ENCODE measurements at regions not wholly inside any gene's neighbourhood (a gene's known extent, or its start where the extent isn't known, plus 50 kb on each side); places are given as distances from the start of the nearest gene placed in this dataset.

DNA sequence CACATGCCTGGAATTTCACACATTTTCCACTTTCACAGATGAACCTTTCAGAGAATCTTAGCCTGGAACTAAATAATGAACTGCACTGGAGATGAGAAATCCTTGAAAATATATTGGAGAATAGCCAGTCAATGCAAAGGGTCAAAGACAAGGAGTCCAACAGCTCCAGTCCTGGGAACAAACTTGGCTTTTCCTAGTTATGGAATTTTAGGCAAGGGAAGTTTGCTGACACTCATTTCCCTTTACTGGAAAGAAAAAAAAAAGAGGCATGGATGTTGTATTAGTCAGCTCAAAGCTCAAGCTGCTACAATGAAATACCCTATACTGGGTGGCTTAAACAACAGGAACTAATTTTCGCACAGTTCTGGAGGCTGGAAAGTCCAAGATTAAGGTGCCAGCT, 690.8 kb upstream of the ARPP21 start:
- no peaks in the 10 kb centered on the region for H3K27me3 Mint-ChIP-seq (ENCODE audit: low read depth)
- peaks cover 17% of the 10 kb centered on the region for H3K9me3 Mint-ChIP-seq (ENCODE audit: low read depth)
- H3K36me3 Mint-ChIP-seq (ENCODE audit: low read depth): peaks cover 5% of the 10 kb centered on the region
- no peak for DNase-seq (ENCODE audit: low spot score)
- TF ChIP-seq CTCF (IDR thresholded peaks at IDR 0.05): no peak
- H3K4me1 Mint-ChIP-seq (ENCODE audit: low read depth): peaks cover 17% of the 10 kb centered on the region
- peak overlapping the region; percentile 41 for H3K27ac Mint-ChIP-seq (ENCODE audit: unreplicated experiment)
- H3K4me3 Mint-ChIP-seq (ENCODE audit: unreplicated experiment): no peak overlapping the region

GRCh38 chr3:34955680-34956079, 683.6 kb upstream of the ARPP21 start:
- no peak for DNase-seq (ENCODE audit: low spot score)
- no peak overlapping the region for H3K4me3 Mint-ChIP-seq (ENCODE audit: unreplicated experiment)
- peaks cover 11% of the 10 kb centered on the region for H3K9me3 Mint-ChIP-seq (ENCODE audit: low read depth)
- peaks cover 5% of the 10 kb centered on the region for H3K4me1 Mint-ChIP-seq (ENCODE audit: low read depth)
- peaks cover 2% of the 10 kb centered on the region for H3K27me3 Mint-ChIP-seq (ENCODE audit: low read depth)
- TF ChIP-seq CTCF (IDR thresholded peaks at IDR 0.05): no peak
- no peak overlapping the region for H3K27ac Mint-ChIP-seq (ENCODE audit: unreplicated experiment)
- peaks cover 2% of the 10 kb centered on the region for H3K36me3 Mint-ChIP-seq (ENCODE audit: low read depth)

GRCh38 chr3:34956511-34956910, 682.8 kb upstream of the ARPP21 start:
- TF ChIP-seq CTCF (IDR thresholded peaks at IDR 0.05): no peak
- no peak overlapping the region for H3K27ac Mint-ChIP-seq (ENCODE audit: unreplicated experiment)
- H3K27me3 Mint-ChIP-seq (ENCODE audit: low read depth): peaks cover 2% of the 10 kb centered on the region
- DNase-seq (ENCODE audit: low spot score): no peak
- no peaks in the 10 kb centered on the region for H3K36me3 Mint-ChIP-seq (ENCODE audit: low read depth)
- peaks cover 5% of the 10 kb centered on the region for H3K4me1 Mint-ChIP-seq (ENCODE audit: low read depth)
- no peak overlapping the region for H3K4me3 Mint-ChIP-seq (ENCODE audit: unreplicated experiment)
- peaks cover 5% of the 10 kb centered on the region for H3K9me3 Mint-ChIP-seq (ENCODE audit: low read depth)

DNA sequence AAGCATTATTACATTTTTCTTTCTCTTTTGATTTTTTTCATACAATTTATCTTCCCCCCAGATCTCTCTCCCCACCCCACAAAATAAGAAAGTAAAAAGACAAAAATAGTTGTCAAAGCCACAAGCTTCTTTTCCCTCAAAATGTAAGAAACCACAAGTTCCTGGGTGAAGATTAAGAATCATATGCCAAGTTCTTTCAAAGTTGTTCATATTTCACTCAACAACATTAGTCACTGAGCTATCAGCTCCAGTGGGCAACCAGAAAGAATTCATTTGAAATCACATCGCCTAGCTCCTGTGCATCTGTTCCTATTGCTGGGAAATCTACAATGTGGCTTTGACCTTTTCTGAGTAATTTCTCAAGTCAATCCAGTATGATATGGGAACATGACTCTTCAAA, 681.6 kb upstream of the ARPP21 start:
- Mint-ChIP-seq H3K4me1 (ENCODE audit: low read depth) (peaks cover 5% of the 10 kb centered on the region), H3K27me3 (ENCODE audit: low read depth) (peaks cover 2% of the 10 kb centered on the region), H3K9me3 (ENCODE audit: low read depth) (peaks cover 5% of the 10 kb centered on the region), H3K27ac (ENCODE audit: unreplicated experiment) (no peak overlapping the region), H3K4me3 (ENCODE audit: unreplicated experiment) (no peak overlapping the region), H3K36me3 (ENCODE audit: low read depth) (no peaks in the 10 kb centered on the region)
- no peak for TF ChIP-seq CTCF (IDR thresholded peaks at IDR 0.05)
- DNase-seq (ENCODE audit: low spot score): no peak

DNA sequence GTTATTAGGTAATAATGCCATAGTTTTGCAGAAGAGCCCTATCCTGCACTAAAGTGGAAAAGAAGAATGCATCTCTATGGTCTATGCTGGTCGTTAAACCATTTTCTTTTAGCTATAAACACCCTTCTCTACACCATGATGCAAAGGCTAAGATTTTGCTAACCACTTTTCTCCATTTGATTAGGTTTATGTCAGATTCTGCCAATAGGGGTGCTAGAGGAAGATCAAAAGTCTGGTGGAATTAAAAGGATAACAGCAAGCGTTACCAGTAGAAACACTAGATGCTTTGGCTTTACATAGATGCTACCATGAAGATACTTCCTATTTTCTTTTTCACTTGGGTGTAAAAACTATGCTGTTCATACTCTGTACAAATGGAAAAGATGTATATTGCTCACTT, 669.8 kb upstream of the ARPP21 start:
- no peak for DNase-seq (ENCODE audit: low spot score)
- Mint-ChIP-seq H3K27me3 (ENCODE audit: low read depth) (no peaks in the 10 kb centered on the region), H3K4me1 (ENCODE audit: low read depth) (peaks cover 13% of the 10 kb centered on the region), H3K4me3 (ENCODE audit: unreplicated experiment) (no peak overlapping the region), H3K27ac (ENCODE audit: unreplicated experiment) (no peak overlapping the region), H3K36me3 (ENCODE audit: low read depth) (no peaks in the 10 kb centered on the region), H3K9me3 (ENCODE audit: low read depth) (no peaks in the 10 kb centered on the region)
- peak; percentile 39 for TF ChIP-seq CTCF (IDR thresholded peaks at IDR 0.05)
